Sigmoid colon (tissue), 4 donors: ENCODE measurements at regions not wholly inside any gene's neighbourhood (a gene's known extent, or its start where the extent isn't known, plus 50 kb on each side); places are given as distances from the start of the nearest gene placed in this dataset.

Source experiments
- CTCF ChIP-seq, 4 experiments: fragments of 450-650 bp in 3 of 4; fragments of 200-600 bp in 1 of 4; IDR thresholded peaks; one replicate each; pipeline ENCODE4 v1.5.1; 2016 to 2019; ENCODE audit warnings: antibody characterized with exemption in 4 of 4, mild to moderate bottlenecking in 3 of 4, moderate library complexity in 2 of 4
- EP300 ChIP-seq, 4 donors: sonication (generic); formaldehyde crosslinking; IDR thresholded peaks; one replicate each; pipeline ENCODE4 v1.6.1; 2017; ENCODE audit warnings: antibody characterized with exemption in 4 of 4
- POLR2AphosphoS5 ChIP-seq, 4 donors: sonication (generic); formaldehyde crosslinking; IDR thresholded peaks; one replicate each; pipeline ENCODE4 v1.6.1; 2017; ENCODE audit warnings: antibody characterized with exemption in 4 of 4

GRCh38 chr6:139530561-139530960 is 156.1 kb upstream of the CITED2 start:
- no peak for TF ChIP-seq CTCF (IDR thresholded peaks at IDR 0.05)
- TF ChIP-seq POLR2AphosphoS5 (IDR thresholded peaks at IDR 0.05): no peak
- TF ChIP-seq EP300 (IDR thresholded peaks at IDR 0.05): no peak
